ENCODE measurements at regions not wholly inside any gene's neighbourhood (a gene's known extent, or its start where the extent isn't known, plus 50 kb on each side); places are given as distances from the start of the nearest gene placed in this dataset.

GRCh38 chr12:78388461-78388860 lies 476.1 kb upstream of the SYT1 start:
- TF ChIP-seq, protein P1, sequence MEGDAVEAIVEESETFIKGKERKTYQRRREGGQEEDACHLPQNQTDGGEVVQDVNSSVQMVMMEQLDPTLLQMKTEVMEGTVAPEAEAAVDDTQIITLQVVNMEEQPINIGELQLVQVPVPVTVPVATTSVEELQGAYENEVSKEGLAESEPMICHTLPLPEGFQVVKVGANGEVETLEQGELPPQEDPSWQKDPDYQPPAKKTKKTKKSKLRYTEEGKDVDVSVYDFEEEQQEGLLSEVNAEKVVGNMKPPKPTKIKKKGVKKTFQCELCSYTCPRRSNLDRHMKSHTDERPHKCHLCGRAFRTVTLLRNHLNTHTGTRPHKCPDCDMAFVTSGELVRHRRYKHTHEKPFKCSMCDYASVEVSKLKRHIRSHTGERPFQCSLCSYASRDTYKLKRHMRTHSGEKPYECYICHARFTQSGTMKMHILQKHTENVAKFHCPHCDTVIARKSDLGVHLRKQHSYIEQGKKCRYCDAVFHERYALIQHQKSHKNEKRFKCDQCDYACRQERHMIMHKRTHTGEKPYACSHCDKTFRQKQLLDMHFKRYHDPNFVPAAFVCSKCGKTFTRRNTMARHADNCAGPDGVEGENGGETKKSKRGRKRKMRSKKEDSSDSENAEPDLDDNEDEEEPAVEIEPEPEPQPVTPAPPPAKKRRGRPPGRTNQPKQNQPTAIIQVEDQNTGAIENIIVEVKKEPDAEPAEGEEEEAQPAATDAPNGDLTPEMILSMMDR (IDR thresholded peaks at IDR 0.05): no peak
- no peak for TF ChIP-seq POLR2A (IDR thresholded peaks at IDR 0.05)
